ENCODE measurements at regions not wholly inside any gene's neighbourhood (a gene's known extent, or its start where the extent isn't known, plus 50 kb on each side); places are given as distances from the start of the nearest gene placed in this dataset.

- Histone ChIP-seq H3K4me3 (no peak overlapping the region), H3K36me3 (no peaks in the 10 kb centered on the region), H3K27ac (no peak overlapping the region), H3K4me1 (no peaks in the 10 kb centered on the region), H3K27me3 (no peaks in the 10 kb centered on the region), H3K9me3 (no peaks in the 10 kb centered on the region)
- no peak for TF ChIP-seq EP300 (IDR thresholded peaks at IDR 0.05)
- no peak for TF ChIP-seq CTCF (IDR thresholded peaks at IDR 0.05)
- no peak for TF ChIP-seq POLR2A (IDR thresholded peaks at IDR 0.05)
- no peak for TF ChIP-seq POLR2AphosphoS5 (IDR thresholded peaks at IDR 0.05)
- 73 to 83% methylated on average over 5 of the region's 5 CpGs for WGBS, 2 donors (ENCODE audit: low coverage in 1 of 2)
- ATAC-seq, result no peak
Measured at GRCh38 chr4:36394352-36394903, 113.0 kb downstream of the DTHD1 start.

GRCh38 chr4:36399762-36400353 lies 118.4 kb downstream of the DTHD1 start:
- Histone ChIP-seq H3K9me3 (no peaks in the 10 kb centered on the region), H3K27me3 (no peaks in the 10 kb centered on the region), H3K27ac (no peak overlapping the region), H3K4me3 (no peak overlapping the region), H3K4me1 (no peaks in the 10 kb centered on the region), H3K36me3 (no peaks in the 10 kb centered on the region)
- TF ChIP-seq CTCF (IDR thresholded peaks at IDR 0.05) (peak in 1 of 4 experiments; percentile 34), POLR2AphosphoS5 (IDR thresholded peaks at IDR 0.05) (no peak)
- ATAC-seq, result no peak
- WGBS, 2 donors (ENCODE audit: low coverage in 1 of 2), result 29 to 48% methylated on average over 2 of the region's 2 CpGs

- Histone ChIP-seq H3K4me3 (no peak overlapping the region), H3K36me3 (no peaks in the 10 kb centered on the region), H3K4me1 (no peaks in the 10 kb centered on the region), H3K27me3 (no peaks in the 10 kb centered on the region), H3K27ac (no peak overlapping the region), H3K9me3 (no peaks in the 10 kb centered on the region)
- ATAC-seq, result no peak
- 79 to 81% methylated on average over 6 to 9 of the region's 9 CpGs for WGBS, 2 donors (ENCODE audit: low coverage in 1 of 2)
- TF ChIP-seq POLR2A (IDR thresholded peaks at IDR 0.05) (no peak), CTCF (IDR thresholded peaks at IDR 0.05) (no peak), POLR2AphosphoS5 (IDR thresholded peaks at IDR 0.05) (no peak), EP300 (IDR thresholded peaks at IDR 0.05) (no peak)
Measured at GRCh38 chr4:36402008-36402758, 120.8 kb downstream of the DTHD1 start.

GRCh38 chr4:36411338-36411737 lies 129.9 kb downstream of the DTHD1 start:
- H3K4me3 ChIP-seq, result no peak overlapping the region
- H3K4me1 ChIP-seq, result no peaks in the 10 kb centered on the region
- H3K27me3 ChIP-seq, result peaks cover 5% of the 10 kb centered on the region
- H3K9me3 ChIP-seq, result no peaks in the 10 kb centered on the region
- no peak for ATAC-seq
- H3K27ac ChIP-seq, result no peak overlapping the region
- TF ChIP-seq CTCF (IDR thresholded peaks at IDR 0.05) (no peak), POLR2A (IDR thresholded peaks at IDR 0.05) (no peak), EP300 (IDR thresholded peaks at IDR 0.05) (no peak)
- H3K36me3 ChIP-seq, result no peaks in the 10 kb centered on the region
- 48 to 52% methylated on average over 5 to 6 of the region's 6 CpGs for WGBS, 2 donors (ENCODE audit: low coverage in 1 of 2)

GRCh38 chr4:36414248-36414647 lies 132.8 kb downstream of the DTHD1 start:
- Histone ChIP-seq H3K4me1 (no peaks in the 10 kb centered on the region), H3K27me3 (peaks cover 16% of the 10 kb centered on the region), H3K4me3 (no peak overlapping the region), H3K9me3 (no peaks in the 10 kb centered on the region), H3K36me3 (no peaks in the 10 kb centered on the region), H3K27ac (no peak overlapping the region)
- TF ChIP-seq POLR2AphosphoS5 (IDR thresholded peaks at IDR 0.05) (no peak), CTCF (IDR thresholded peaks at IDR 0.05) (peak in 1 of 4 experiments; percentile 26)
- 21 to 37% methylated on average over 3 of the region's 3 CpGs for WGBS, 2 donors (ENCODE audit: low coverage in 1 of 2)
- no peak for ATAC-seq
